NCI-H1048 (cell line): ENCODE measurements at regions not wholly inside any gene's neighbourhood (a gene's known extent, or its start where the extent isn't known, plus 50 kb on each side); places are given as distances from the start of the nearest gene placed in this dataset.

Source experiments
- DNase-seq: peaks from one replicate; lab custom pipeline; 2025; lab: John Stamatoyannopoulos, UW

GRCh38 chr6:163916315-163917081 lies 502.0 kb downstream of the QKI start:
- no peak for DNase-seq

- DNase-seq, result no peak
Measured at GRCh38 chr6:163915131-163915530, 500.6 kb downstream of the QKI start.

GRCh38 chr6:163913045-163913444 lies 498.5 kb downstream of the QKI start:
- no peak for DNase-seq

GRCh38 chr6:163906006-163906710 lies 491.6 kb downstream of the QKI start:
- no peak for DNase-seq

GRCh38 chr6:163904186-163904585 lies 489.7 kb downstream of the QKI start:
- no peak for DNase-seq

GRCh38 chr6:163903541-163903940 lies 489.0 kb downstream of the QKI start:
- no peak for DNase-seq

- no peak for DNase-seq
Measured at GRCh38 chr6:163902993-163903392, 488.5 kb downstream of the QKI start.

GRCh38 chr6:163901681-163902080 lies 487.2 kb downstream of the QKI start:
- no peak for DNase-seq

- no peak for DNase-seq
Measured at GRCh38 chr6:163900570-163900969, 486.1 kb downstream of the QKI start.

- no peak for DNase-seq
Measured at GRCh38 chr6:163897669-163898068, 483.2 kb downstream of the QKI start.

GRCh38 chr6:163897030-163897429 lies 482.5 kb downstream of the QKI start:
- no peak for DNase-seq

- DNase-seq, result no peak
Measured at GRCh38 chr6:163895162-163895561, 480.6 kb downstream of the QKI start.

GRCh38 chr6:163893609-163894189 lies 479.2 kb downstream of the QKI start:
- DNase-seq, result no peak

- no peak for DNase-seq
Measured at GRCh38 chr6:163892824-163893561, 478.5 kb downstream of the QKI start.

- DNase-seq, result no peak
Measured at GRCh38 chr6:163889904-163890514, 475.5 kb downstream of the QKI start.

GRCh38 chr6:163888030-163888819 lies 473.7 kb downstream of the QKI start:
- DNase-seq, result no peak

- no peak for DNase-seq
Measured at GRCh38 chr6:163886428-163886827, 471.9 kb downstream of the QKI start.

- DNase-seq, result no peak
Measured at GRCh38 chr6:163883984-163884383, 469.5 kb downstream of the QKI start.

- DNase-seq, result no peak
Measured at GRCh38 chr6:163878698-163879097, 464.2 kb downstream of the QKI start.

- DNase-seq, result no peak
Measured at GRCh38 chr6:163877877-163878639, 463.5 kb downstream of the QKI start.
